Lower leg skin (tissue), 3 donors: ENCODE measurements at regions not wholly inside any gene's neighbourhood (a gene's known extent, or its start where the extent isn't known, plus 50 kb on each side); places are given as distances from the start of the nearest gene placed in this dataset.

Experiments used
- POLR2A ChIP-seq, 2 donors: fragments of 450-650 bp; IDR thresholded peaks; one replicate each; pipeline ENCODE4 v1.6.1; 2016 to 2017; ENCODE audit warnings: antibody characterized with exemption in 2 of 2, mild to moderate bottlenecking in 1 of 2, moderate library complexity in 1 of 2
- TF ChIP-seq, protein P1 (sequence below), 3 donors: fragments of 450-650 bp; IDR thresholded peaks; one replicate each; pipeline ENCODE4 v1.5.1; 2016; ENCODE audit warnings: antibody characterized with exemption in 3 of 3, mild to moderate bottlenecking in 3 of 3, moderate library complexity in 2 of 3

DNA sequence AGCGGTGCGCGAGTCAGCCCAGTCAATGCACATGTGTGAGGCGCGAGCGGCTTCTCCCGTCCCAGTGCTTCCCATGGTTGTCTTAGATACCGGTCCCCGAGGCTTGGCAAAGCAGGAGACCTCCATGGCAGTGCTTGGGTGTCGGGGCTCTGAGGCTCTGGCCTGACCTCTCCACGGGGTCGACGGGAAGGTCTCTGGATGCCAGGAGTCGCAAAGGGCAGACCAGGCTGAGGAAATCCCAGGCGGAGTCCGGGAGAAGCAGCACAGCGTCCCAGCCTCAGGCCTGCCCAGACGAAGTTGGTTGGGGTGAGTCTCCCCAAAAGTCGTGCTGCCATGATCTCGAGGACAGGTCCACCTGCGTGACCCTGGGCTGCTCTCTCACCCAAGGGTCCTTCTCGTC, 3881.6 kb downstream of the SRGAP2C start:
- TF ChIP-seq, protein P1, sequence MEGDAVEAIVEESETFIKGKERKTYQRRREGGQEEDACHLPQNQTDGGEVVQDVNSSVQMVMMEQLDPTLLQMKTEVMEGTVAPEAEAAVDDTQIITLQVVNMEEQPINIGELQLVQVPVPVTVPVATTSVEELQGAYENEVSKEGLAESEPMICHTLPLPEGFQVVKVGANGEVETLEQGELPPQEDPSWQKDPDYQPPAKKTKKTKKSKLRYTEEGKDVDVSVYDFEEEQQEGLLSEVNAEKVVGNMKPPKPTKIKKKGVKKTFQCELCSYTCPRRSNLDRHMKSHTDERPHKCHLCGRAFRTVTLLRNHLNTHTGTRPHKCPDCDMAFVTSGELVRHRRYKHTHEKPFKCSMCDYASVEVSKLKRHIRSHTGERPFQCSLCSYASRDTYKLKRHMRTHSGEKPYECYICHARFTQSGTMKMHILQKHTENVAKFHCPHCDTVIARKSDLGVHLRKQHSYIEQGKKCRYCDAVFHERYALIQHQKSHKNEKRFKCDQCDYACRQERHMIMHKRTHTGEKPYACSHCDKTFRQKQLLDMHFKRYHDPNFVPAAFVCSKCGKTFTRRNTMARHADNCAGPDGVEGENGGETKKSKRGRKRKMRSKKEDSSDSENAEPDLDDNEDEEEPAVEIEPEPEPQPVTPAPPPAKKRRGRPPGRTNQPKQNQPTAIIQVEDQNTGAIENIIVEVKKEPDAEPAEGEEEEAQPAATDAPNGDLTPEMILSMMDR (IDR thresholded peaks at IDR 0.05) = no peak
- TF ChIP-seq POLR2A (IDR thresholded peaks at IDR 0.05) = no peak
